Prostate gland (tissue), 2 donors: ENCODE measurements at regions not wholly inside any gene's neighbourhood (a gene's known extent, or its start where the extent isn't known, plus 50 kb on each side); places are given as distances from the start of the nearest gene placed in this dataset.

Experiments
- DNase-seq: peaks from one replicate; pipeline ENCODE4 v3.0.0-alpha.2; 2019; ENCODE audit warnings: low spot score
- H3K27ac ChIP-seq, 2 donors: fragments of 200-600 bp; sonication (generic); 2 replicates each; pipeline ENCODE4 v1.5.1; 2017 to 2019
- H3K27me3 ChIP-seq: fragments of 200-600 bp; sonication (generic); replicated peaks from 2 replicates; pipeline ENCODE4 v1.5.1; 2019; ENCODE audit not compliant: insufficient read depth
- H3K36me3 ChIP-seq, 2 donors: fragments of 200-600 bp; sonication (generic); 1 replicate in 1 of 2; 2 replicates in 1 of 2; pipeline versions ENCODE4 v1.5.1 to v1.8.1; 2017 to 2019
- H3K4me1 ChIP-seq: fragments of 200-600 bp; sonication (generic); replicated peaks from 2 replicates; pipeline ENCODE4 v1.5.1; 2019
- H3K4me3 ChIP-seq, 2 donors: fragments of 200-600 bp; sonication (generic); 2 replicates each; pipeline ENCODE4 v1.5.1; 2017 to 2019
- H3K9me3 ChIP-seq: fragments of 200-600 bp; sonication (generic); 2 replicates; pipeline ENCODE4 v1.5.1; 2017
- POLR2A ChIP-seq: fragments of 450-650 bp; IDR thresholded peaks from one replicate; pipeline ENCODE4 v1.6.1; 2016; ENCODE audit warnings: antibody characterized with exemption, mild to moderate bottlenecking
- POLR2AphosphoS5 ChIP-seq: sonication (generic); formaldehyde crosslinking; IDR thresholded peaks from one replicate; pipeline ENCODE4 v1.6.1; 2017; ENCODE audit warnings: antibody characterized with exemption
- WGBS: methylation state at CpG from one replicate; pipeline ENCODE4 v1.1.5; 2018; 5-methylcytosine and 5-hydroxymethylcytosine counted together
- intact Hi-C: fragments of 100-400 bp; cut with DNase I; formaldehyde crosslinking; loops from one replicate; pipeline ENCODE4 v1.14.2; 2022
- TF ChIP-seq, protein P1 (sequence below), 4 experiments: fragments of 200-600 bp in 2 of 4; fragments of 450-650 bp in 2 of 4; sonication (generic) in 2 of 4; IDR thresholded peaks; 1 replicate in 3 of 4; 2 replicates in 1 of 4; pipeline ENCODE4 v1.5.1; 2016 to 2019; ENCODE audit warnings: antibody characterized with exemption in 4 of 4, mild to moderate bottlenecking in 2 of 4, moderate library complexity in 2 of 4

- H3K4me3 ChIP-seq = no peak overlapping the region
- H3K4me1 ChIP-seq = no peaks in the 10 kb centered on the region
- DNase-seq = no peak
- no peak overlapping the region for H3K27ac ChIP-seq
- H3K9me3 ChIP-seq = no peaks in the 10 kb centered on the region
- TF ChIP-seq POLR2A (no peak), POLR2AphosphoS5 (no peak)
- TF ChIP-seq, protein P1, sequence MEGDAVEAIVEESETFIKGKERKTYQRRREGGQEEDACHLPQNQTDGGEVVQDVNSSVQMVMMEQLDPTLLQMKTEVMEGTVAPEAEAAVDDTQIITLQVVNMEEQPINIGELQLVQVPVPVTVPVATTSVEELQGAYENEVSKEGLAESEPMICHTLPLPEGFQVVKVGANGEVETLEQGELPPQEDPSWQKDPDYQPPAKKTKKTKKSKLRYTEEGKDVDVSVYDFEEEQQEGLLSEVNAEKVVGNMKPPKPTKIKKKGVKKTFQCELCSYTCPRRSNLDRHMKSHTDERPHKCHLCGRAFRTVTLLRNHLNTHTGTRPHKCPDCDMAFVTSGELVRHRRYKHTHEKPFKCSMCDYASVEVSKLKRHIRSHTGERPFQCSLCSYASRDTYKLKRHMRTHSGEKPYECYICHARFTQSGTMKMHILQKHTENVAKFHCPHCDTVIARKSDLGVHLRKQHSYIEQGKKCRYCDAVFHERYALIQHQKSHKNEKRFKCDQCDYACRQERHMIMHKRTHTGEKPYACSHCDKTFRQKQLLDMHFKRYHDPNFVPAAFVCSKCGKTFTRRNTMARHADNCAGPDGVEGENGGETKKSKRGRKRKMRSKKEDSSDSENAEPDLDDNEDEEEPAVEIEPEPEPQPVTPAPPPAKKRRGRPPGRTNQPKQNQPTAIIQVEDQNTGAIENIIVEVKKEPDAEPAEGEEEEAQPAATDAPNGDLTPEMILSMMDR (IDR thresholded peaks at IDR 0.05) = no peak
- H3K36me3 ChIP-seq = no peaks in the 10 kb centered on the region
- no peaks in the 10 kb centered on the region for H3K27me3 ChIP-seq
- WGBS = 85% methylated on average over 3 of the region's 3 CpGs
- intact Hi-C loops = no loop called here
Observed at GRCh38 chr15:67981848-67982247, 72.3 kb upstream of the PIAS1 start.

DNA sequence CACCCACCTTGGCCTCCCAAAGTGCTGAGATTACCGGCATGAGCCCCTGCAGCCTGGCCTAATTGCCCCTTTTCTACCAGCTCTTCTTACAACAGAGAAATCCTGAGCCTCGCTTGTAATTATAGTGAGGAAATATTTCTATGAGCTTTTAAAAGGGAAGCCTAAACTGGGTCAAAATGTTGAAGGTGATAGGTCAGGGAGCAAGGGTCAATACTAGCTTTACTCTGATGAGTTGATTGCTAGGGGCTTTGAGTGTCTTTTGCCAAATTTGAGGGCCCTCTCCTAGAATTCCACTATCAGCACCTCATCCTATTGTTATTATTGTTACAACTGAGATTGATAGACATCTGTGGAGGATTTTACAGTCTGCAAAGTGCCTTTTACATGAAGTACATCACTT lies 62.4 kb upstream of the PIAS1 start:
- no peaks in the 10 kb centered on the region for H3K27me3 ChIP-seq
- TF ChIP-seq, protein P1 (IDR thresholded peaks at IDR 0.05) = no peak
- TF ChIP-seq POLR2AphosphoS5 (no peak), POLR2A (no peak)
- no peaks in the 10 kb centered on the region for H3K36me3 ChIP-seq
- H3K27ac ChIP-seq = no peak overlapping the region
- 100% methylated on average over 2 of the region's 2 CpGs for WGBS
- intact Hi-C loops = no loop called here
- no peaks in the 10 kb centered on the region for H3K9me3 ChIP-seq
- no peak for DNase-seq
- H3K4me3 ChIP-seq = no peak overlapping the region
- H3K4me1 ChIP-seq = no peaks in the 10 kb centered on the region

DNA sequence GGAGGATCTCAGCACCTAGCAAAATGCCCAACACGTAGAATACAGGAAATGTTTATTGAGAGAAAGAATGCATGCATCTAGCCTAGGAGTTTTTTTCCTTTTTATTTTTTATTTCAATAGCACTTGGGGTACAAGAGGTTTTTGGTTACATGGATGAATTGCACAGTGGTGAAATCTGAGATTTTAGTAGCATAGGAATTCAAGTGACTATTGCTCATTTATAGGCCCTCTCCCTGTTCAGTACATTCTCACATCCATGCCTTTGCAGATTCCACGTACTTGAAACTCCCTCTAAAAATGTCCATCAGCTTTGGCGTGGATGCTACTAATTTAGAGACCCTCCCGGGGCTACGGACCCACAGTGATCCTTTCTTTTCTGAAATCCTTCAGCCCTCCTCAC lies 61.7 kb upstream of the PIAS1 start:
- intact Hi-C loops = no loop called here
- Histone ChIP-seq H3K4me1 (no peaks in the 10 kb centered on the region), H3K27ac (no peak overlapping the region), H3K4me3 (no peak overlapping the region), H3K36me3 (no peaks in the 10 kb centered on the region), H3K9me3 (no peaks in the 10 kb centered on the region), H3K27me3 (no peaks in the 10 kb centered on the region)
- WGBS = 81% methylated on average over 5 of the region's 5 CpGs
- DNase-seq = no peak
- TF ChIP-seq POLR2A = no peak
- no peak for TF ChIP-seq POLR2AphosphoS5
- TF ChIP-seq, protein P1 (IDR thresholded peaks at IDR 0.05) = no peak

DNA sequence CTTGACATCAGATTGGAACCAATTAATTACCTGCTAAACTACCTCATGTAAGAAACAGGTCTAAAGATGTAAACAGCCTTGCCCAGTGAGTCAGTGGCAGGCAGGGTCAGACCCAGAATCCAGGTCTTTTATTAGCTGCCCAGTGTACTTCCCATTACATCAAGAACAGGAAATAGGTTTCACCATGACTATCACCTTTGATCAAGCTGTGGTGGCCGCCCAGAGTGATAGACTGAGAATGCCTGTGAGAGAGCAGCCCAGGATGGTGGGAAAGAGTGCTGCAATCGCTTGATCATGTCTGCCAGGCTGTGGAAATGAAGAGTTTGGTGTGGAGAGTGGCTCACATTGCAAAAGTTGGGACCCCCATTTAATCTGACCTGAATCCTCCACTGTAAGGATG lies 61.3 kb upstream of the PIAS1 start:
- intact Hi-C loops = no loop called here
- 100% methylated on average over 2 of the region's 2 CpGs for WGBS
- no peak for DNase-seq
- Histone ChIP-seq H3K27me3 (no peaks in the 10 kb centered on the region), H3K4me3 (no peak overlapping the region), H3K4me1 (no peaks in the 10 kb centered on the region), H3K36me3 (no peaks in the 10 kb centered on the region), H3K9me3 (no peaks in the 10 kb centered on the region), H3K27ac (no peak overlapping the region)
- TF ChIP-seq POLR2AphosphoS5 (no peak), POLR2A (no peak)
- TF ChIP-seq, protein P1 (IDR thresholded peaks at IDR 0.05) = no peak

DNA sequence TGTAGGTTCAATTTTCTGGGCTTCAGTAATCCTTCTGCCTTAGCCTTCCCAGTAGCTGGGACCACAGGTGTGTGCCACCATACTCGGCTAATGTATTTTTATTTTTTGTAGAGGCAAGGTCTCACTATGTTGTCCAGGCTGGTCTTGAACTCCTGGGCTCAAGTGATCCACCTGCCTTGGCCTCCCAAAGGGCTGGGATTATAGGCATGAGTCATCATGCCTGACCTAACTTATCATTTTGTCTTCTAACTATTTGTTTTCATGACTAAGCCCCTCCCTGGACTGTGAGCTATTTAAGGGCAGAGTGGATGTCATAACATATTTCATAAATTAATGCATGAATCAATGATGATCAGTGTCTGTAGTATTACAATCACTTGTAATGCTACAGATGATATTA lies 56.1 kb upstream of the PIAS1 start:
- intact Hi-C loops = no loop called here
- Histone ChIP-seq H3K36me3 (no peaks in the 10 kb centered on the region), H3K27ac (no peak overlapping the region), H3K9me3 (no peaks in the 10 kb centered on the region), H3K4me3 (no peak overlapping the region), H3K4me1 (no peaks in the 10 kb centered on the region), H3K27me3 (no peaks in the 10 kb centered on the region)
- TF ChIP-seq POLR2AphosphoS5 = no peak
- TF ChIP-seq POLR2A = no peak
- TF ChIP-seq, protein P1 (IDR thresholded peaks at IDR 0.05) = no peak
- WGBS = 96% methylated on average over 1 of the region's 1 CpG
- no peak for DNase-seq
